ENCODE measurements at regions not wholly inside any gene's neighbourhood (a gene's known extent, or its start where the extent isn't known, plus 50 kb on each side); places are given as distances from the start of the nearest gene placed in this dataset.
A peak's percentile ranks its signal among the peaks of the same experiment; 100 is the strongest.

- no peaks in the 10 kb centered on the region for H3K36me3 ChIP-seq (ENCODE audit: control insufficient read depth, low read depth, low read length)
- peaks cover 11% of the 10 kb centered on the region for H3K4me1 ChIP-seq (ENCODE audit: control insufficient read depth, low read depth, low read length)
- H3K9me3 ChIP-seq (ENCODE audit: control insufficient read depth, low read depth, low read length), result no peaks in the 10 kb centered on the region
- H3K9ac ChIP-seq (ENCODE audit: low read length), result no peak overlapping the region
- H3K27ac ChIP-seq (ENCODE audit: low read length), result no peak overlapping the region
- H3K27me3 ChIP-seq (ENCODE audit: control insufficient read depth, insufficient read depth, low read length), result no peaks in the 10 kb centered on the region
- no peak overlapping the region for H3K4me3 ChIP-seq (ENCODE audit: low read length)
Observed at GRCh38 chr16:62503073-62503472, 466.8 kb upstream of the CDH8 start.

- H3K9ac ChIP-seq (ENCODE audit: low read length), result no peak overlapping the region
- H3K27me3 ChIP-seq (ENCODE audit: control insufficient read depth, insufficient read depth, low read length), result no peaks in the 10 kb centered on the region
- H3K4me3 ChIP-seq (ENCODE audit: low read length), result no peak overlapping the region
- H3K27ac ChIP-seq (ENCODE audit: low read length), result no peak overlapping the region
- H3K9me3 ChIP-seq (ENCODE audit: control insufficient read depth, low read depth, low read length), result no peaks in the 10 kb centered on the region
- no peaks in the 10 kb centered on the region for H3K4me1 ChIP-seq (ENCODE audit: control insufficient read depth, low read depth, low read length)
- no peaks in the 10 kb centered on the region for H3K36me3 ChIP-seq (ENCODE audit: control insufficient read depth, low read depth, low read length)
Observed at GRCh38 chr16:62478903-62479458, 442.7 kb upstream of the CDH8 start.

GRCh38 chr16:62477796-62478195, 441.6 kb upstream of the CDH8 start:
- Histone ChIP-seq H3K27ac (ENCODE audit: low read length) (no peak overlapping the region), H3K27me3 (ENCODE audit: control insufficient read depth, insufficient read depth, low read length) (no peaks in the 10 kb centered on the region), H3K9me3 (ENCODE audit: control insufficient read depth, low read depth, low read length) (no peaks in the 10 kb centered on the region), H3K9ac (ENCODE audit: low read length) (no peak overlapping the region), H3K4me1 (ENCODE audit: control insufficient read depth, low read depth, low read length) (no peaks in the 10 kb centered on the region), H3K4me3 (ENCODE audit: low read length) (no peak overlapping the region), H3K36me3 (ENCODE audit: control insufficient read depth, low read depth, low read length) (no peaks in the 10 kb centered on the region)

GRCh38 chr16:62475573-62475972, 439.3 kb upstream of the CDH8 start:
- H3K4me1 ChIP-seq (ENCODE audit: control insufficient read depth, low read depth, low read length), result no peaks in the 10 kb centered on the region
- H3K27ac ChIP-seq (ENCODE audit: low read length), result no peak overlapping the region
- H3K9ac ChIP-seq (ENCODE audit: low read length), result no peak overlapping the region
- no peaks in the 10 kb centered on the region for H3K27me3 ChIP-seq (ENCODE audit: control insufficient read depth, insufficient read depth, low read length)
- no peaks in the 10 kb centered on the region for H3K36me3 ChIP-seq (ENCODE audit: control insufficient read depth, low read depth, low read length)
- no peaks in the 10 kb centered on the region for H3K9me3 ChIP-seq (ENCODE audit: control insufficient read depth, low read depth, low read length)
- H3K4me3 ChIP-seq (ENCODE audit: low read length), result no peak overlapping the region

- H3K36me3 ChIP-seq (ENCODE audit: control insufficient read depth, low read depth, low read length), result no peaks in the 10 kb centered on the region
- H3K9me3 ChIP-seq (ENCODE audit: control insufficient read depth, low read depth, low read length), result no peaks in the 10 kb centered on the region
- no peak overlapping the region for H3K27ac ChIP-seq (ENCODE audit: low read length)
- no peaks in the 10 kb centered on the region for H3K27me3 ChIP-seq (ENCODE audit: control insufficient read depth, insufficient read depth, low read length)
- H3K9ac ChIP-seq (ENCODE audit: low read length), result no peak overlapping the region
- H3K4me1 ChIP-seq (ENCODE audit: control insufficient read depth, low read depth, low read length), result no peaks in the 10 kb centered on the region
- no peak overlapping the region for H3K4me3 ChIP-seq (ENCODE audit: low read length)
Observed at GRCh38 chr16:62462971-62463370, 426.7 kb upstream of the CDH8 start.

- no peak overlapping the region for H3K9ac ChIP-seq (ENCODE audit: low read length)
- H3K27me3 ChIP-seq (ENCODE audit: control insufficient read depth, insufficient read depth, low read length), result no peaks in the 10 kb centered on the region
- H3K4me1 ChIP-seq (ENCODE audit: control insufficient read depth, low read depth, low read length), result peaks cover 31% of the 10 kb centered on the region
- no peaks in the 10 kb centered on the region for H3K36me3 ChIP-seq (ENCODE audit: control insufficient read depth, low read depth, low read length)
- no peaks in the 10 kb centered on the region for H3K9me3 ChIP-seq (ENCODE audit: control insufficient read depth, low read depth, low read length)
- H3K27ac ChIP-seq (ENCODE audit: low read length), result no peak overlapping the region
- H3K4me3 ChIP-seq (ENCODE audit: low read length), result peak overlapping the region; percentile 21
Observed at GRCh38 chr16:62450291-62450690, 414.1 kb upstream of the CDH8 start.

- Histone ChIP-seq H3K9ac (ENCODE audit: low read length) (no peak overlapping the region), H3K36me3 (ENCODE audit: control insufficient read depth, low read depth, low read length) (no peaks in the 10 kb centered on the region), H3K4me3 (ENCODE audit: low read length) (no peak overlapping the region), H3K9me3 (ENCODE audit: control insufficient read depth, low read depth, low read length) (no peaks in the 10 kb centered on the region), H3K27ac (ENCODE audit: low read length) (no peak overlapping the region), H3K27me3 (ENCODE audit: control insufficient read depth, insufficient read depth, low read length) (no peaks in the 10 kb centered on the region), H3K4me1 (ENCODE audit: control insufficient read depth, low read depth, low read length) (peaks cover 17% of the 10 kb centered on the region)
Observed at GRCh38 chr16:62445909-62446308, 409.7 kb upstream of the CDH8 start.

GRCh38 chr16:62424206-62424605, 388.0 kb upstream of the CDH8 start:
- H3K4me3 ChIP-seq (ENCODE audit: low read length), result no peak overlapping the region
- H3K4me1 ChIP-seq (ENCODE audit: control insufficient read depth, low read depth, low read length), result no peaks in the 10 kb centered on the region
- H3K36me3 ChIP-seq (ENCODE audit: control insufficient read depth, low read depth, low read length), result no peaks in the 10 kb centered on the region
- no peaks in the 10 kb centered on the region for H3K9me3 ChIP-seq (ENCODE audit: control insufficient read depth, low read depth, low read length)
- no peak overlapping the region for H3K27ac ChIP-seq (ENCODE audit: low read length)
- no peak overlapping the region for H3K9ac ChIP-seq (ENCODE audit: low read length)
- H3K27me3 ChIP-seq (ENCODE audit: control insufficient read depth, insufficient read depth, low read length), result no peaks in the 10 kb centered on the region

- Histone ChIP-seq H3K4me3 (ENCODE audit: low read length) (no peak overlapping the region), H3K27me3 (ENCODE audit: control insufficient read depth, insufficient read depth, low read length) (no peaks in the 10 kb centered on the region), H3K4me1 (ENCODE audit: control insufficient read depth, low read depth, low read length) (peaks cover 18% of the 10 kb centered on the region), H3K27ac (ENCODE audit: low read length) (no peak overlapping the region), H3K36me3 (ENCODE audit: control insufficient read depth, low read depth, low read length) (no peaks in the 10 kb centered on the region), H3K9me3 (ENCODE audit: control insufficient read depth, low read depth, low read length) (no peaks in the 10 kb centered on the region), H3K9ac (ENCODE audit: low read length) (no peak overlapping the region)
Observed at GRCh38 chr16:62408760-62409159, 372.5 kb upstream of the CDH8 start.

- H3K9ac ChIP-seq (ENCODE audit: low read length), result no peak overlapping the region
- H3K36me3 ChIP-seq (ENCODE audit: control insufficient read depth, low read depth, low read length), result no peaks in the 10 kb centered on the region
Observed at GRCh38 chr16:62406387-62406786, 370.1 kb upstream of the CDH8 start.

GRCh38 chr16:62404842-62405611, 368.8 kb upstream of the CDH8 start:
- H3K27me3 ChIP-seq (ENCODE audit: control insufficient read depth, insufficient read depth, low read length), result no peaks in the 10 kb centered on the region
- no peaks in the 10 kb centered on the region for H3K36me3 ChIP-seq (ENCODE audit: control insufficient read depth, low read depth, low read length)
- H3K9ac ChIP-seq (ENCODE audit: low read length), result no peak overlapping the region
- H3K4me3 ChIP-seq (ENCODE audit: low read length), result peak overlapping the region; percentile 7
- H3K27ac ChIP-seq (ENCODE audit: low read length), result no peak overlapping the region
- H3K9me3 ChIP-seq (ENCODE audit: control insufficient read depth, low read depth, low read length), result no peaks in the 10 kb centered on the region
- peaks cover 18% of the 10 kb centered on the region for H3K4me1 ChIP-seq (ENCODE audit: control insufficient read depth, low read depth, low read length)

More at GRCh38 chr16:62406387-62406786, 370.1 kb upstream of the CDH8 start:
- Histone ChIP-seq H3K27me3 (ENCODE audit: control insufficient read depth, insufficient read depth, low read length) (no peaks in the 10 kb centered on the region), H3K4me3 (ENCODE audit: low read length) (no peak overlapping the region), H3K4me1 (ENCODE audit: control insufficient read depth, low read depth, low read length) (peaks cover 18% of the 10 kb centered on the region), H3K27ac (ENCODE audit: low read length) (no peak overlapping the region), H3K9me3 (ENCODE audit: control insufficient read depth, low read depth, low read length) (no peaks in the 10 kb centered on the region)

GRCh38 chr16:62392698-62393097, 356.5 kb upstream of the CDH8 start:
- Histone ChIP-seq H3K4me3 (ENCODE audit: low read length) (no peak overlapping the region), H3K36me3 (ENCODE audit: control insufficient read depth, low read depth, low read length) (no peaks in the 10 kb centered on the region), H3K27me3 (ENCODE audit: control insufficient read depth, insufficient read depth, low read length) (no peaks in the 10 kb centered on the region), H3K27ac (ENCODE audit: low read length) (no peak overlapping the region), H3K9ac (ENCODE audit: low read length) (no peak overlapping the region), H3K4me1 (ENCODE audit: control insufficient read depth, low read depth, low read length) (no peaks in the 10 kb centered on the region), H3K9me3 (ENCODE audit: control insufficient read depth, low read depth, low read length) (no peaks in the 10 kb centered on the region)
